ENCODE measurements at regions not wholly inside any gene's neighbourhood (a gene's known extent, or its start where the extent isn't known, plus 50 kb on each side); places are given as distances from the start of the nearest gene placed in this dataset.

- TF ChIP-seq CTCF (conservative IDR thresholded peaks at IDR 0.05; ENCODE audit: low read depth in 2 of 2) = no peak
- TF ChIP-seq EZH2 (IDR thresholded peaks at IDR 0.05; ENCODE audit: low read depth, unreplicated experiment) = no peak
- TF ChIP-seq POLR2AphosphoS5 (IDR thresholded peaks at IDR 0.05; ENCODE audit: low read depth) = no peak
- TF ChIP-seq EZH2phosphoT487 (IDR thresholded peaks at IDR 0.05; ENCODE audit: unreplicated experiment) = no peak
- no peak for TF ChIP-seq REST (IDR thresholded peaks at IDR 0.05; ENCODE audit: unreplicated experiment)
- TF ChIP-seq CREB1 (CRISPR knock-in tag; IDR thresholded peaks at IDR 0.05; ENCODE audit: low read depth) = no peak
- no peak for TF ChIP-seq ZNF114 (CRISPR knock-in tag; IDR thresholded peaks at IDR 0.05)
- TF ChIP-seq ETS1 (IDR thresholded peaks at IDR 0.05) = no peak
- TF ChIP-seq JUNB (IDR thresholded peaks at IDR 0.05; ENCODE audit: unreplicated experiment) = no peak
- no peak for TF ChIP-seq STAT1 (IDR thresholded peaks at IDR 0.05; ENCODE audit: unreplicated experiment)
- TF ChIP-seq ZNF331 (CRISPR knock-in tag; IDR thresholded peaks at IDR 0.05; ENCODE audit: low read depth) = no peak
- TF ChIP-seq NANOG (IDR thresholded peaks at IDR 0.05; ENCODE audit: borderline replicate concordance) = no peak
Observed at GRCh38 chr5:32852976-32853375, 141.9 kb downstream of the NPR3 start.

Measured in GM23338 (cell line).